ENCODE measurements at regions not wholly inside any gene's neighbourhood (a gene's known extent, or its start where the extent isn't known, plus 50 kb on each side); places are given as distances from the start of the nearest gene placed in this dataset.

- no peak overlapping the region for H3K27ac ChIP-seq (ENCODE audit: low read length)
- H3K9me3 ChIP-seq (ENCODE audit: control insufficient read depth in 1 of 2, low read length in 2 of 2): no peaks in the 10 kb centered on the region
Observed at GRCh38 chr7:116328161-116328560, 117.8 kb downstream of the TES start.

GRCh38 chr7:116329686-116330503 is 119.6 kb downstream of the TES start:
- H3K4me1 ChIP-seq (ENCODE audit: control insufficient read depth in 1 of 2, insufficient read depth in 2 of 2, low read length in 2 of 2): no peaks in the 10 kb centered on the region
- H3K4me3 ChIP-seq (ENCODE audit: low read depth in 1 of 2, low read length in 2 of 2): no peak overlapping the region
- H3K27me3 ChIP-seq (ENCODE audit: low read depth, low read length): no peaks in the 10 kb centered on the region
- H3K27ac ChIP-seq (ENCODE audit: low read length): no peak overlapping the region
- no peaks in the 10 kb centered on the region for H3K9me3 ChIP-seq (ENCODE audit: control insufficient read depth in 1 of 2, low read length in 2 of 2)
- no peaks in the 10 kb centered on the region for H3K36me3 ChIP-seq (ENCODE audit: control insufficient read depth in 1 of 2, insufficient read depth in 2 of 2, low read length in 2 of 2)

More at GRCh38 chr7:116328161-116328560, 117.8 kb downstream of the TES start:
- H3K4me3 ChIP-seq (ENCODE audit: low read depth in 1 of 2, low read length in 2 of 2): no peak overlapping the region
- H3K36me3 ChIP-seq (ENCODE audit: control insufficient read depth in 1 of 2, insufficient read depth in 2 of 2, low read length in 2 of 2): no peaks in the 10 kb centered on the region
- no peaks in the 10 kb centered on the region for H3K4me1 ChIP-seq (ENCODE audit: control insufficient read depth in 1 of 2, insufficient read depth in 2 of 2, low read length in 2 of 2)
- no peaks in the 10 kb centered on the region for H3K27me3 ChIP-seq (ENCODE audit: low read depth, low read length)

GRCh38 chr7:116331020-116331419 is 120.7 kb downstream of the TES start:
- H3K9me3 ChIP-seq (ENCODE audit: control insufficient read depth in 1 of 2, low read length in 2 of 2): no peaks in the 10 kb centered on the region
- no peaks in the 10 kb centered on the region for H3K27me3 ChIP-seq (ENCODE audit: low read depth, low read length)
- H3K36me3 ChIP-seq (ENCODE audit: control insufficient read depth in 1 of 2, insufficient read depth in 2 of 2, low read length in 2 of 2): no peaks in the 10 kb centered on the region
- no peak overlapping the region for H3K27ac ChIP-seq (ENCODE audit: low read length)
- H3K4me1 ChIP-seq (ENCODE audit: control insufficient read depth in 1 of 2, insufficient read depth in 2 of 2, low read length in 2 of 2): no peaks in the 10 kb centered on the region
- no peak overlapping the region for H3K4me3 ChIP-seq (ENCODE audit: low read depth in 1 of 2, low read length in 2 of 2)

- no peaks in the 10 kb centered on the region for H3K4me1 ChIP-seq (ENCODE audit: control insufficient read depth in 1 of 2, insufficient read depth in 2 of 2, low read length in 2 of 2)
- no peaks in the 10 kb centered on the region for H3K9me3 ChIP-seq (ENCODE audit: control insufficient read depth in 1 of 2, low read length in 2 of 2)
- H3K4me3 ChIP-seq (ENCODE audit: low read depth in 1 of 2, low read length in 2 of 2): no peak overlapping the region
- no peaks in the 10 kb centered on the region for H3K36me3 ChIP-seq (ENCODE audit: control insufficient read depth in 1 of 2, insufficient read depth in 2 of 2, low read length in 2 of 2)
- H3K27me3 ChIP-seq (ENCODE audit: low read depth, low read length): no peaks in the 10 kb centered on the region
- no peak overlapping the region for H3K27ac ChIP-seq (ENCODE audit: low read length)
Observed at GRCh38 chr7:116332766-116333165, 122.4 kb downstream of the TES start.

- Histone ChIP-seq H3K4me3 (ENCODE audit: low read depth in 1 of 2, low read length in 2 of 2) (no peak overlapping the region), H3K9me3 (ENCODE audit: control insufficient read depth in 1 of 2, low read length in 2 of 2) (no peaks in the 10 kb centered on the region), H3K36me3 (ENCODE audit: control insufficient read depth in 1 of 2, insufficient read depth in 2 of 2, low read length in 2 of 2) (no peaks in the 10 kb centered on the region), H3K4me1 (ENCODE audit: control insufficient read depth in 1 of 2, insufficient read depth in 2 of 2, low read length in 2 of 2) (peaks cover 3 to 4% of the 10 kb centered on the region in 2 donors), H3K27me3 (ENCODE audit: low read depth, low read length) (no peaks in the 10 kb centered on the region), H3K27ac (ENCODE audit: low read length) (no peak overlapping the region)
Observed at GRCh38 chr7:116334555-116334954, 124.2 kb downstream of the TES start.

GRCh38 chr7:116337018-116337417 is 126.7 kb downstream of the TES start:
- Histone ChIP-seq H3K27ac (ENCODE audit: low read length) (no peak overlapping the region), H3K4me3 (ENCODE audit: low read depth in 1 of 2, low read length in 2 of 2) (no peak overlapping the region), H3K9me3 (ENCODE audit: control insufficient read depth in 1 of 2, low read length in 2 of 2) (no peaks in the 10 kb centered on the region), H3K4me1 (ENCODE audit: control insufficient read depth in 1 of 2, insufficient read depth in 2 of 2, low read length in 2 of 2) (peaks cover 11% of the 10 kb centered on the region in 2 donors), H3K27me3 (ENCODE audit: low read depth, low read length) (no peaks in the 10 kb centered on the region), H3K36me3 (ENCODE audit: control insufficient read depth in 1 of 2, insufficient read depth in 2 of 2, low read length in 2 of 2) (no peaks in the 10 kb centered on the region)

- Histone ChIP-seq H3K36me3 (ENCODE audit: control insufficient read depth in 1 of 2, insufficient read depth in 2 of 2, low read length in 2 of 2) (no peaks in the 10 kb centered on the region), H3K27me3 (ENCODE audit: low read depth, low read length) (no peaks in the 10 kb centered on the region), H3K4me3 (ENCODE audit: low read depth in 1 of 2, low read length in 2 of 2) (no peak overlapping the region), H3K4me1 (ENCODE audit: control insufficient read depth in 1 of 2, insufficient read depth in 2 of 2, low read length in 2 of 2) (peaks cover 11% of the 10 kb centered on the region in 2 donors), H3K9me3 (ENCODE audit: control insufficient read depth in 1 of 2, low read length in 2 of 2) (no peaks in the 10 kb centered on the region), H3K27ac (ENCODE audit: low read length) (no peak overlapping the region)
Observed at GRCh38 chr7:116337800-116338199, 127.5 kb downstream of the TES start.

GRCh38 chr7:116339564-116339963 is 129.2 kb downstream of the TES start:
- Histone ChIP-seq H3K27me3 (ENCODE audit: low read depth, low read length) (no peaks in the 10 kb centered on the region), H3K27ac (ENCODE audit: low read length) (no peak overlapping the region), H3K4me1 (ENCODE audit: control insufficient read depth in 1 of 2, insufficient read depth in 2 of 2, low read length in 2 of 2) (peaks cover 11% of the 10 kb centered on the region in 2 donors), H3K36me3 (ENCODE audit: control insufficient read depth in 1 of 2, insufficient read depth in 2 of 2, low read length in 2 of 2) (no peaks in the 10 kb centered on the region), H3K9me3 (ENCODE audit: control insufficient read depth in 1 of 2, low read length in 2 of 2) (no peaks in the 10 kb centered on the region), H3K4me3 (ENCODE audit: low read depth in 1 of 2, low read length in 2 of 2) (no peak overlapping the region)

GRCh38 chr7:116340201-116340847 is 130.0 kb downstream of the TES start:
- peaks cover 11% of the 10 kb centered on the region in 2 donors for H3K4me1 ChIP-seq (ENCODE audit: control insufficient read depth in 1 of 2, insufficient read depth in 2 of 2, low read length in 2 of 2)
- H3K4me3 ChIP-seq (ENCODE audit: low read depth in 1 of 2, low read length in 2 of 2): no peak overlapping the region
- no peaks in the 10 kb centered on the region for H3K27me3 ChIP-seq (ENCODE audit: low read depth, low read length)
- no peak overlapping the region for H3K27ac ChIP-seq (ENCODE audit: low read length)
- H3K36me3 ChIP-seq (ENCODE audit: control insufficient read depth in 1 of 2, insufficient read depth in 2 of 2, low read length in 2 of 2): no peaks in the 10 kb centered on the region
- no peaks in the 10 kb centered on the region for H3K9me3 ChIP-seq (ENCODE audit: control insufficient read depth in 1 of 2, low read length in 2 of 2)

GRCh38 chr7:116340943-116341907 is 130.9 kb downstream of the TES start:
- H3K4me1 ChIP-seq (ENCODE audit: control insufficient read depth in 1 of 2, insufficient read depth in 2 of 2, low read length in 2 of 2): peaks cover 11% of the 10 kb centered on the region in 2 donors
- H3K27me3 ChIP-seq (ENCODE audit: low read depth, low read length): no peaks in the 10 kb centered on the region
- no peak overlapping the region for H3K27ac ChIP-seq (ENCODE audit: low read length)
- no peaks in the 10 kb centered on the region for H3K36me3 ChIP-seq (ENCODE audit: control insufficient read depth in 1 of 2, insufficient read depth in 2 of 2, low read length in 2 of 2)
- no peaks in the 10 kb centered on the region for H3K9me3 ChIP-seq (ENCODE audit: control insufficient read depth in 1 of 2, low read length in 2 of 2)
- H3K4me3 ChIP-seq (ENCODE audit: low read depth in 1 of 2, low read length in 2 of 2): no peak overlapping the region

GRCh38 chr7:116342125-116342524 is 131.8 kb downstream of the TES start:
- Histone ChIP-seq H3K9me3 (ENCODE audit: control insufficient read depth in 1 of 2, low read length in 2 of 2) (no peaks in the 10 kb centered on the region), H3K4me1 (ENCODE audit: control insufficient read depth in 1 of 2, insufficient read depth in 2 of 2, low read length in 2 of 2) (peaks cover 11% of the 10 kb centered on the region in 2 donors), H3K27ac (ENCODE audit: low read length) (no peak overlapping the region), H3K4me3 (ENCODE audit: low read depth in 1 of 2, low read length in 2 of 2) (no peak overlapping the region), H3K27me3 (ENCODE audit: low read depth, low read length) (no peaks in the 10 kb centered on the region), H3K36me3 (ENCODE audit: control insufficient read depth in 1 of 2, insufficient read depth in 2 of 2, low read length in 2 of 2) (no peaks in the 10 kb centered on the region)
